ENCODE measurements at regions not wholly inside any gene's neighbourhood (a gene's known extent, or its start where the extent isn't known, plus 50 kb on each side); places are given as distances from the start of the nearest gene placed in this dataset.
A peak's percentile ranks its signal among the peaks of the same experiment; 100 is the strongest.

DNA sequence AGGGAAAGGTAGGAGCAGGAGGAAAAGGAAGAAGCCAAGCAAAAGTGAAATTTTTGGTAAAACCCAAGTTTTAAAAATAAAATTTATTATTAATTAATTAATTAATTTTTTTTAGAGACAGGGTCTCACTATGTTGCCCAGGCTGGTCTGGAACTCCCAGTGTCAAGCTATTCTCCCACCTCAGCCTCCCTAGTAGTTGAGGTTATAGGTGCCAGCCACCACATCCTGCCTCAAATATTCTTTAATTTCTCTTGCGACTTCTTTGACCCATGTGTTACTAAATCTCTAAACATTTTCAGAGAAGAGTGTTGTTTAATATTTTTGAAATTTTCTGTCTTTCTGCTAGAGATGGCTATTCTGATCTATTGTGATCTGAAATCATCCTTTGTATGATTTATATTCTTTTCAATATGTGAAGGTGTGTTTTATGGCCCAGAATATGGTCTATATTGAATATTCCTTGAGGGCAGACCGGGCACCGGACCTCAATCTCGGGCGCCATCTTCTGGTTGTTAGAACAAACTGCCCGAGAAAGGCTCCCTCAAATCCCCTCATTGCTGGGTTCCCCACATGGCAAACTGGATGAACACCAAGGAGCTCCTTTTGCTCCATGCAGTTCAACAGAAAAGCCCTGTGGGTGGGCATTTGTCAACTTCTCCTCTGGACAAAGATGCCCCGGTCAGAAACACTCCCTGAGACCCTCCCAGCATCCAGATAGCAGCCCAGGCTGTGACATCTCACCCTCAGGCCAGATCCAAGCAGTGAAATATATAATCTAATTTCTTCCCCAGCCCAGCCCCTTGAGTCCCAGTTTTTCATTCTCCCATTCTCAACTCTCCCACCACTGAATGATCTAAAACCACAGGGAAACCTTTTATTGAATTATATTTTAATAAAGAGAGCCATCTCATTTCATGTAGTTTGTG lies 110.5 kb downstream of the ASCL4 start:
- FAIRE-seq: peak; percentile 86
- peak; percentile 30 for DNase-seq (ENCODE audit: extremely low spot score, insufficient read length, low read depth)

GRCh38 chr12:107888789-107889188 lies 114.3 kb downstream of the ASCL4 start:
- FAIRE-seq: no peak
- no peak for DNase-seq (ENCODE audit: extremely low spot score, insufficient read length, low read depth)

DNA sequence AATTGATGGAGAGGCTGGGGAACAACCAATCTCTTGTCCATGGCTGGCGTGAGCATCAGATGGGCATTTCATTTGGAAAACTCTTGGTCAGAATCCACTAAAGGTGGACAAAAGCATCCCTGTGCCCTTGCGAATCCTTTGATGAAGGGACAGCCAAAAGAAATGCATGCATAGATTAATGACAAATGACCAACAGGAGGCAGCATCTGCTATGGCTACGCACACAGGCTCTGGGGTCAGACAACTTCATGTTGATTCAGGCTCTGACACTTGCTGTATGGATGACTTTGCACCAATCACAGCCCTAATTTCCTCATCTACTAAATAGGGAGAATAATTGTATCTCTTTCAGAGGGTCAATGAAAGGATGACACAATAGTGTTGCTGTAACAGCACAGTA lies 117.5 kb downstream of the ASCL4 start:
- FAIRE-seq (no peak), DNase-seq (ENCODE audit: extremely low spot score, insufficient read length, low read depth) (no peak)

GRCh38 chr12:107894589-107894988 lies 120.1 kb downstream of the ASCL4 start:
- no peak for DNase-seq (ENCODE audit: extremely low spot score, insufficient read length, low read depth)
- no peak for FAIRE-seq

DNA sequence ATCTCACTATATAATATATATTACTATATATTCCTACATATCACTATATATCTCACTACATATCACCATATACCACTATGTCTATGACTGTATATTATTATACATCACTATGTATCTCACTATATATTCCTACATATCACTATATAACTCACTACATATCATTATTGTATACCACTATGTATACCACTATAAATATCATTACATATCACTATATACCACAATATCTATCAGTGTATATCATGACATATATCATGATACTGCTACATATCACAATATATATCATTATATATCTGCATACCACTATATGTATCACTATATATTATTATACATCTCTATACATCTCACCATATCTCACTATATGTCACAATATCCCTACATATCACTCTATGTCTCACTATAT lies 121.5 kb downstream of the ASCL4 start:
- DNase-seq (ENCODE audit: extremely low spot score, insufficient read length, low read depth) (no peak), FAIRE-seq (no peak)

DNA sequence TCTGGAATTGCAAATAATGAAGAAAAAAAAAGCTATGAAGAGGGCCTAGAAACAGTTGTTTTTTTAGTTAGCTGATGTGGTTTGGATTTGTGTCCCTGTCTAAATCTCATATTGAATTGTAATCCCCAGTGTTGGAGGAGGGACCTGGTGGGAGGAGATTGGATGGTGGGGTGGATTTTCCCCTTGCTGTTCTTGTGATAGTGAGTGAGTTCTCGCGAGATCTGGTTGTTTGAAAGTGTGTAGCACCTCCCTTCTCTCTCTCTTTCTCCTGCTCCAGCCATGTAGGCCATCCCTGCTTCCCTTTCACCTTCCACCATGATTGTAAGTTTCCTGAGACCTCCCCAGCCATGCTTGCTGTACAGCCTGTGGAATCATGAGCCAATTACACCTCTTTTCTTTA lies 126.1 kb downstream of the ASCL4 start:
- no peak for FAIRE-seq
- DNase-seq (ENCODE audit: extremely low spot score, insufficient read length, low read depth): no peak

DNA sequence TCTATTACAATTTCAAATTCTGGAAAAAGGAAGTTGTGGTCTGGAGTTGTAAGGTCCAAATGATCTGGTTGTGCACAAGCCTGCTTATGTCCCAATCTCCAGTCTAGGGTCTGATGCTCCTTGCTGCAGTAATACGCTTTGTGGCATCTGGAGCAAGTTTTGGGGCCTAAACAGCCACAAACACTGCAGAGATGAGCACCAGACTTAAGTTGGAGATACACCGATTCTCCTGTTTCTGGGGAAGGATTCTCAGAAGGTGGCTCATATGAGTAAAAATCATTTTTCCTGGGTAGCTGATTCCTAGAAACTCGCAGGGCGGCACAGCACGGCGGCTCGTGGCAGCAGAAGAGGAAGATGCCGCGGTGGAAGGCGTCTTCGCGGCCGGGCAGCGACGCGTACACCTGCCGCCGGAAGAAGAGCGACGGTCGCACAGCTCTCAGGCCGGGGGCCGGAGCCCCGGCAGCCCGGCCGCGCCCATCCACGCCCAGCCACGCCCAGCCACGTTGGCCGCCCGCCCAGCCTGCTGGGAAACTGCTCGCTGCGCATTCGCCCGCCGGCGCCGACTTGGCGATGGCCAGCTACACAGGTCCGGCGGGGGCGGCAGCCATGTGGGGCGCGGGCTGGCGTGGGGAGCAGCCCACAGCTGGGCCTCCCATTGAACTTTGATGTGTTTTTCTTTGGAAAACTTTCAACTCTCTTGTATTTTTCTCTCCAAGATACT lies 129.0 kb downstream of the ASCL4 start:
- peak; percentile 17 for DNase-seq (ENCODE audit: extremely low spot score, insufficient read length, low read depth)
- no peak for FAIRE-seq

DNA sequence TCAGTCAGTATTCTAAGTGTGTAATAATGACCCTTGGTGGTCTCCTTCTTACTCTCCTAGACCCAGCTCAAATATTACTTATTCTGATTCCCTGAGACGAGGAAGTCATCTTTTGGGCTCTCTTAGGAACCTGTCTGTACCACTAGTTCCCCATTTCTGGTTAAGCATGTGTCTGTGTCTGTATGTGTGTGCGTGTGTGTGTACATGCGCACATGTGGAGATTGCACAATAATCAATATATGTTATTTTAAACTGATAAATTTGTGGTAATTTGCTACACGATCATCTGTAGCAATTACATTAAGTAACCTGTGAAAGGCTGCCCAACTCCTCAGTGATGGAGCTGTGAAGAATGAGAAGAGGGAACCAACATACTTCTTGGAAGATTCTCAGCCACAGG lies 132.2 kb downstream of the ASCL4 start:
- DNase-seq (ENCODE audit: extremely low spot score, insufficient read length, low read depth) (no peak), FAIRE-seq (no peak)

GRCh38 chr12:107912421-107913004 lies 138.0 kb downstream of the ASCL4 start:
- no peak for DNase-seq (ENCODE audit: extremely low spot score, insufficient read length, low read depth)
- FAIRE-seq: peak; percentile 5

- DNase-seq (ENCODE audit: extremely low spot score, insufficient read length, low read depth) (no peak), FAIRE-seq (no peak)
Observed at GRCh38 chr12:107914460-107914977, 140.0 kb downstream of the ASCL4 start.

GRCh38 chr12:107917912-107918800 lies 143.7 kb downstream of the ASCL4 start:
- FAIRE-seq (no peak), DNase-seq (ENCODE audit: extremely low spot score, insufficient read length, low read depth) (no peak)

- DNase-seq (ENCODE audit: extremely low spot score, insufficient read length, low read depth): no peak
- FAIRE-seq: no peak
Observed at GRCh38 chr12:107921062-107921461, 146.6 kb downstream of the ASCL4 start.

DNA sequence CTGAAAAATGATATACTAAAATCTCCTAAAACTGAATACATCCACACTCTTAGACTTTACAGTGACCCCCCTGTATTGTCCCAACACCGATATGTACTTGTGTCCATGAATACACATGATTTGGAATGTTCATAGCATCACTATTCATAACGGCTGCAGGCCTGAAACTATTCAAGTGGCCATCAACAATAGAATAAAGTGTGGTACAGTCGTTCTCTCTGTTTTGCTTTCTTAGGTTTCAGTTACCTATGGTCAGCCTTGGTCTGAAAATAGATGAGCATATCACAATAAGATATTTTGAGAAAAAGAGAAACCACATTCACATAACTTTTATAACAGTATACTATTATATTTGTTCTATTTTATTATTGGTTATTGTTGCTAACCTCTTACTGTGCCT lies 150.6 kb downstream of the ASCL4 start:
- DNase-seq (ENCODE audit: extremely low spot score, insufficient read length, low read depth) (no peak), FAIRE-seq (no peak)

DNA sequence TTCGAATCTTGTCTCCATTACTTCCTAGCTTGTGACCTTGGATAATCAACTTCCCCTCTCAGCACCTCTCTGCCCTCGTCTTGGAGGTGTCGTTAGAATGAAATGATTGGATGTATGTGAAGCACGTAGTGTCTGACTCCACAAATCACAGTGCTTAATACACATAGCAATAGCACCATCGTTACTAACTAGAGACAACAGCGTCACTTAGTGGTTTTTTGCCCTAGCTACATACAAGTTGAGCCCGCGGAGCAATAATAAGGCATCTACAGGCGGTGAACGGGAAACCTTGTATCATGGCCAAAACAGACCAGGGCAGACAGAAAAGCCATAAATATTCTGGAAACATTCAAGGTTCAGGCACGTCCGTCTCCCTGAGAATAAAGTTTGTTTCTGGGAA lies 154.9 kb downstream of the ASCL4 start:
- DNase-seq (ENCODE audit: extremely low spot score, insufficient read length, low read depth): no peak
- no peak for FAIRE-seq

- no peak for DNase-seq (ENCODE audit: extremely low spot score, insufficient read length, low read depth)
- FAIRE-seq: no peak
Observed at GRCh38 chr12:107931761-107932160, 157.3 kb downstream of the ASCL4 start.

- DNase-seq (ENCODE audit: extremely low spot score, insufficient read length, low read depth): no peak
- FAIRE-seq: no peak
Observed at GRCh38 chr12:107938446-107938845, 163.9 kb downstream of the ASCL4 start.

- FAIRE-seq (no peak), DNase-seq (ENCODE audit: extremely low spot score, insufficient read length, low read depth) (no peak)
Observed at GRCh38 chr12:107948391-107948945, 174.0 kb downstream of the ASCL4 start.

GRCh38 chr12:107951024-107951423 lies 176.5 kb downstream of the ASCL4 start:
- FAIRE-seq: no peak
- no peak for DNase-seq (ENCODE audit: extremely low spot score, insufficient read length, low read depth)

GRCh38 chr12:107955966-107956643 lies 173.0 kb upstream of the WSCD2 start:
- no peak for FAIRE-seq
- DNase-seq (ENCODE audit: extremely low spot score, insufficient read length, low read depth): no peak
